GM23248 (cell line): ENCODE measurements at regions not wholly inside any gene's neighbourhood (a gene's known extent, or its start where the extent isn't known, plus 50 kb on each side); places are given as distances from the start of the nearest gene placed in this dataset.

ENCODE experiments used
- DNase-seq: peaks from one replicate; pipeline ENCODE4 v3.0.0-alpha.2; 2015
- H2AFZ ChIP-seq: fragments of 200-600 bp; sonication (generic); 2 replicates; pipeline ENCODE4 v1.6.1; 2016; ENCODE audit warnings: antibody characterized with exemption
- H3F3A ChIP-seq: fragments of 200-600 bp; sonication (generic); 2 replicates; pipeline ENCODE4 v1.6.1; 2016; ENCODE audit warnings: mild to moderate bottlenecking, antibody characterized with exemption, mixed run types; ENCODE audit not compliant: insufficient read depth
- H3K27ac ChIP-seq: fragments of 200-600 bp; sonication (generic); 2 replicates; pipeline ENCODE4 v1.5.1; 2016; ENCODE audit warnings: mild to moderate bottlenecking
- H3K27me3 ChIP-seq: fragments of 200-600 bp; sonication (generic); replicated peaks from 2 replicates; pipeline ENCODE4 v1.6.1; 2016; ENCODE audit warnings: mild to moderate bottlenecking; ENCODE audit not compliant: insufficient read depth
- H3K36me3 ChIP-seq: fragments of 200-600 bp; sonication (generic); 2 replicates; pipeline ENCODE4 v1.6.1; 2016; ENCODE audit warnings: low read depth, mild to moderate bottlenecking
- H3K4me1 ChIP-seq: fragments of 200-600 bp; sonication (generic); 2 replicates; pipeline ENCODE4 v1.6.1; 2016; ENCODE audit warnings: mild to moderate bottlenecking; ENCODE audit not compliant: insufficient read depth
- H3K4me2 ChIP-seq: fragments of 200-600 bp; sonication (generic); one replicate; pipeline ENCODE4 v1.6.1; 2016; ENCODE audit warnings: mild to moderate bottlenecking; ENCODE audit not compliant: unreplicated experiment
- H3K4me3 ChIP-seq: fragments of 200-600 bp; sonication (generic); 2 replicates; pipeline ENCODE4 v1.5.1; 2016; ENCODE audit warnings: mild to moderate bottlenecking
- H3K79me2 ChIP-seq: fragments of 200-600 bp; sonication (generic); 2 replicates; pipeline ENCODE4 v1.6.1; 2016; ENCODE audit warnings: mild to moderate bottlenecking; ENCODE audit not compliant: insufficient read depth
- H3K9ac ChIP-seq: fragments of 200-600 bp; sonication (generic); 2 replicates; pipeline ENCODE4 v1.6.1; 2016; ENCODE audit warnings: mild to moderate bottlenecking
- H3K9me2 ChIP-seq: fragments of 200-600 bp; sonication (generic); 2 replicates; pipeline ENCODE4 v1.6.1; 2016; ENCODE audit warnings: mixed run types, mild to moderate bottlenecking, moderate library complexity; ENCODE audit not compliant: insufficient read depth
- H3K9me3 ChIP-seq: fragments of 200-600 bp; sonication (generic); one replicate; pipeline ENCODE4 v1.6.1; 2017; ENCODE audit warnings: low read depth
- H4K20me1 ChIP-seq: fragments of 200-600 bp; sonication (generic); 2 replicates; pipeline ENCODE4 v1.6.0; 2016; ENCODE audit not compliant: insufficient read depth
- EZH2 ChIP-seq: fragments of 200-600 bp; sonication (generic); IDR thresholded peaks from 2 replicates; pipeline ENCODE4 v1.6.1; 2018; ENCODE audit warnings: antibody characterized with exemption, mild to moderate bottlenecking; ENCODE audit not compliant: insufficient read depth, poor library complexity, severe bottlenecking
- EZH2phosphoT487 ChIP-seq: fragments of 200-600 bp; sonication (generic); IDR thresholded peaks from 2 replicates; pipeline ENCODE4 v1.6.1; 2018; ENCODE audit warnings: antibody characterized with exemption, moderate library complexity, mild to moderate bottlenecking, low read depth; ENCODE audit not compliant: insufficient read depth
- WGBS, 2 experiments: methylation state at CpG; one replicate each; pipeline ENCODE4 v1.1.6; 2015 to 2017; ENCODE audit warnings: low lambda C conversion rate in 2 of 2, low coverage in 1 of 2; ENCODE audit errors: missing lambda C conversion rate in 2 of 2; 5-methylcytosine and 5-hydroxymethylcytosine counted together
- in situ Hi-C: fragments of 300-500 bp; cut with MboI; formaldehyde crosslinking; loops from 2 replicates; pipeline ENCODE4 v1.15.0; 2020

- in situ Hi-C loops: no loop called here
- Histone ChIP-seq H3F3A (no peaks in the 10 kb centered on the region), H4K20me1 (no peaks in the 10 kb centered on the region), H3K4me3 (no peak overlapping the region), H3K9me2 (no peaks in the 10 kb centered on the region), H2AFZ (no peak overlapping the region), H3K36me3 (no peaks in the 10 kb centered on the region), H3K9ac (no peak overlapping the region), H3K27ac (no peak overlapping the region), H3K4me1 (no peaks in the 10 kb centered on the region), H3K79me2 (no peaks in the 10 kb centered on the region), H3K27me3 (no peaks in the 10 kb centered on the region), H3K9me3 (no peaks in the 10 kb centered on the region), H3K4me2 (no peak overlapping the region)
- 12 to 16% methylated on average over 5 of the region's 5 CpGs for WGBS, 2 experiments
- no peak for TF ChIP-seq EZH2
- DNase-seq: no peak
Observed at GRCh38 chr15:23913081-23913480, 226.0 kb upstream of the NDN start.

GRCh38 chr15:23913635-23914034 lies 226.5 kb upstream of the NDN start:
- Histone ChIP-seq H3K79me2 (no peaks in the 10 kb centered on the region), H3K36me3 (no peaks in the 10 kb centered on the region), H3K4me3 (no peak overlapping the region), H3K4me1 (no peaks in the 10 kb centered on the region), H3K27ac (no peak overlapping the region), H3K27me3 (no peaks in the 10 kb centered on the region), H3K9me2 (no peaks in the 10 kb centered on the region), H3K9ac (no peak overlapping the region), H4K20me1 (no peaks in the 10 kb centered on the region), H2AFZ (no peak overlapping the region), H3K9me3 (no peaks in the 10 kb centered on the region), H3K4me2 (no peak overlapping the region), H3F3A (no peaks in the 10 kb centered on the region)
- TF ChIP-seq EZH2: no peak
- no peak for TF ChIP-seq EZH2phosphoT487
- DNase-seq: no peak
- in situ Hi-C loops: no loop called here
- WGBS, 2 experiments: 5 to 11% methylated on average over 1 of the region's 1 CpG

- H3K27ac ChIP-seq: no peak overlapping the region
- 15 to 21% methylated on average over 3 of the region's 3 CpGs for WGBS, 2 experiments
Observed at GRCh38 chr15:23924686-23925085, 237.6 kb upstream of the NDN start.

GRCh38 chr15:23954931-23955330 lies 267.8 kb upstream of the NDN start:
- H3K4me2 ChIP-seq: no peak overlapping the region
- DNase-seq: no peak
- H4K20me1 ChIP-seq: no peaks in the 10 kb centered on the region
- H3K9ac ChIP-seq: no peak overlapping the region
- no peaks in the 10 kb centered on the region for H3F3A ChIP-seq
- no peak overlapping the region for H2AFZ ChIP-seq
- H3K27ac ChIP-seq: no peak overlapping the region
- H3K36me3 ChIP-seq: no peaks in the 10 kb centered on the region
- H3K27me3 ChIP-seq: no peaks in the 10 kb centered on the region
- no peaks in the 10 kb centered on the region for H3K9me2 ChIP-seq
- whole genome bisulfite sequencing, 2 experiments: 51 to 54% methylated on average over 8 to 14 of the region's 14 CpGs
- in situ Hi-C loops: no loop called here
- H3K9me3 ChIP-seq: no peaks in the 10 kb centered on the region
- no peaks in the 10 kb centered on the region for H3K4me1 ChIP-seq
- H3K4me3 ChIP-seq: no peak overlapping the region
- no peak for TF ChIP-seq EZH2phosphoT487
- no peak for TF ChIP-seq EZH2
- H3K79me2 ChIP-seq: no peaks in the 10 kb centered on the region

More at GRCh38 chr15:23924686-23925085, 237.6 kb upstream of the NDN start:
- H3K27me3 ChIP-seq: no peaks in the 10 kb centered on the region
- H3K4me1 ChIP-seq: no peaks in the 10 kb centered on the region
- no peaks in the 10 kb centered on the region for H3K36me3 ChIP-seq
- H3K4me3 ChIP-seq: no peak overlapping the region
- TF ChIP-seq EZH2phosphoT487 (no peak), EZH2 (no peak)
- H3F3A ChIP-seq: no peaks in the 10 kb centered on the region
- no peak overlapping the region for H3K9ac ChIP-seq
- H4K20me1 ChIP-seq: no peaks in the 10 kb centered on the region
- in situ Hi-C loops: no loop called here
- no peaks in the 10 kb centered on the region for H3K79me2 ChIP-seq
- H3K9me2 ChIP-seq: no peaks in the 10 kb centered on the region
- H2AFZ ChIP-seq: no peak overlapping the region
- no peak for DNase-seq
- H3K4me2 ChIP-seq: no peak overlapping the region
- H3K9me3 ChIP-seq: no peaks in the 10 kb centered on the region
